CD4-positive, CD25-positive, alpha-beta regulatory T cell (primary cell): ENCODE measurements at regions not wholly inside any gene's neighbourhood (a gene's known extent, or its start where the extent isn't known, plus 50 kb on each side); places are given as distances from the start of the nearest gene placed in this dataset.

ENCODE experiments used
- ATAC-seq, 2 donors: fragments of 150-1000 bp; cut with Tn5 transposase; one replicate each; pipeline ENCODE4 v1.10.0; 2021; ENCODE audit warnings: low read depth in 2 of 2, moderate number of reproducible peaks in 2 of 2, moderate library complexity in 1 of 2
- DNase-seq, 3 donors: peaks; one replicate each; pipeline versions ENCODE4 v3.0.0 to v3.0.0-alpha.2; 2012 to 2022; ENCODE audit warnings: mixed read lengths in 1 of 3
- H3K27ac ChIP-seq: one replicate; pipeline ENCODE4 v1.7.0; 2013; ENCODE audit warnings: mild to moderate bottlenecking, low read length; ENCODE audit not compliant: insufficient read depth, poor library complexity, severe bottlenecking
- H3K27me3 ChIP-seq: one replicate; pipeline ENCODE4 v1.7.0; 2013; ENCODE audit warnings: low read length; ENCODE audit not compliant: control insufficient read depth, insufficient read depth
- H3K36me3 ChIP-seq: one replicate; pipeline ENCODE4 v1.7.0; 2013; ENCODE audit warnings: mild to moderate bottlenecking, low read length, moderate library complexity; ENCODE audit not compliant: control insufficient read depth, insufficient read depth
- H3K4me1 ChIP-seq: 2 replicates; pipeline ENCODE4 v1.7.0; 2013; ENCODE audit warnings: mild to moderate bottlenecking, low read length; ENCODE audit not compliant: insufficient read depth, control insufficient read depth, poor library complexity, severe bottlenecking
- H3K4me3 ChIP-seq: one replicate; pipeline ENCODE4 v1.7.0; 2013; ENCODE audit warnings: low read depth, mild to moderate bottlenecking, low read length, moderate library complexity
- H3K9me3 ChIP-seq, 2 experiments: 1 replicate in 1 of 2; 2 replicates in 1 of 2; pipeline ENCODE4 v1.7.0; 2013; ENCODE audit warnings: low read length in 2 of 2, mild to moderate bottlenecking in 1 of 2, moderate library complexity in 1 of 2; ENCODE audit not compliant: control insufficient read depth in 2 of 2
- H3K27ac Mint-ChIP-seq, 3 donors: one replicate each; pipeline ENCODE4 v1.8.0; 2020 to 2022; ENCODE audit warnings: mild to moderate bottlenecking in 3 of 3, mixed read lengths in 3 of 3, moderate library complexity in 2 of 3
- H3K27me3 Mint-ChIP-seq: one replicate; pipeline ENCODE4 v1.8.0; 2022; ENCODE audit warnings: mild to moderate bottlenecking, mixed read lengths
- H3K36me3 Mint-ChIP-seq: one replicate; pipeline ENCODE4 v1.8.0; 2020; ENCODE audit warnings: mixed read lengths
- H3K4me1 Mint-ChIP-seq, 4 donors: one replicate each; pipeline ENCODE4 v1.8.0; 2020 to 2022; ENCODE audit warnings: mixed read lengths in 4 of 4, mild to moderate bottlenecking in 1 of 4
- H3K4me3 Mint-ChIP-seq, 4 donors: one replicate each; pipeline ENCODE4 v1.8.0; 2020 to 2022; ENCODE audit warnings: mild to moderate bottlenecking in 4 of 4, mixed read lengths in 4 of 4, moderate library complexity in 3 of 4
- H3K9me3 Mint-ChIP-seq, 7 donors: one replicate each; pipeline ENCODE4 v1.8.0; 2020 to 2022; ENCODE audit warnings: mixed read lengths in 7 of 7, mild to moderate bottlenecking in 3 of 7, moderate library complexity in 2 of 7

GRCh38 chr21:28345934-28346333 is 646.7 kb downstream of the LTN1 start:
- Histone ChIP-seq H3K4me3 (no peak overlapping the region), H3K27ac (no peak overlapping the region), H3K9me3 (no peaks in the 10 kb centered on the region), H3K4me1 (no peaks in the 10 kb centered on the region), H3K36me3 (no peaks in the 10 kb centered on the region), H3K27me3 (no peaks in the 10 kb centered on the region)
- DNase-seq (no peak), ATAC-seq (no peak)
- Mint-ChIP-seq H3K27me3 (no peaks in the 10 kb centered on the region), H3K36me3 (no peaks in the 10 kb centered on the region), H3K4me1 (no peaks in the 10 kb centered on the region), H3K9me3 (peaks cover 0 to 4% (median 0%) of the 10 kb centered on the region in 7 donors), H3K27ac (no peak overlapping the region), H3K4me3 (no peak overlapping the region)

- H3K27me3 Mint-ChIP-seq = no peaks in the 10 kb centered on the region
- no peaks in the 10 kb centered on the region for H3K9me3 ChIP-seq
- no peaks in the 10 kb centered on the region for H3K36me3 Mint-ChIP-seq
- H3K27ac ChIP-seq = no peak overlapping the region
- no peak overlapping the region for H3K4me3 Mint-ChIP-seq
- no peaks in the 10 kb centered on the region for H3K36me3 ChIP-seq
- H3K27me3 ChIP-seq = no peaks in the 10 kb centered on the region
- DNase-seq (no peak), ATAC-seq (no peak)
- no peak overlapping the region for H3K4me3 ChIP-seq
- no peaks in the 10 kb centered on the region for H3K4me1 ChIP-seq
- H3K4me1 Mint-ChIP-seq = no peaks in the 10 kb centered on the region
- no peak overlapping the region for H3K27ac Mint-ChIP-seq
- H3K9me3 Mint-ChIP-seq = peaks cover 0 to 4% (median 0%) of the 10 kb centered on the region in 7 donors
These were observed 647.7 kb downstream of the LTN1 start for GRCh38 chr21:28344985-28345384.

- ATAC-seq (no peak), DNase-seq (no peak)
These were observed 650.4 kb downstream of the LTN1 start for GRCh38 chr21:28342212-28342810.

GRCh38 chr21:28339403-28339802 is 653.3 kb downstream of the LTN1 start:
- H3K36me3 ChIP-seq = no peaks in the 10 kb centered on the region
- H3K4me1 ChIP-seq = no peaks in the 10 kb centered on the region
- DNase-seq = no peak
- Mint-ChIP-seq H3K27me3 (no peaks in the 10 kb centered on the region), H3K36me3 (no peaks in the 10 kb centered on the region), H3K4me3 (no peak overlapping the region), H3K9me3 (peaks cover 0 to 4% (median 0%) of the 10 kb centered on the region in 7 donors), H3K27ac (no peak overlapping the region), H3K4me1 (no peaks in the 10 kb centered on the region)
- no peak for ATAC-seq
- no peaks in the 10 kb centered on the region for H3K27me3 ChIP-seq
- no peak overlapping the region for H3K27ac ChIP-seq
- no peaks in the 10 kb centered on the region for H3K9me3 ChIP-seq
- H3K4me3 ChIP-seq = no peak overlapping the region

More at GRCh38 chr21:28342212-28342810, 650.4 kb downstream of the LTN1 start:
- no peaks in the 10 kb centered on the region for H3K36me3 ChIP-seq
- no peak overlapping the region for H3K4me3 Mint-ChIP-seq
- H3K27ac Mint-ChIP-seq = no peak overlapping the region
- H3K9me3 Mint-ChIP-seq = peaks cover 0 to 4% (median 0%) of the 10 kb centered on the region in 7 donors
- no peaks in the 10 kb centered on the region for H3K9me3 ChIP-seq
- no peaks in the 10 kb centered on the region for H3K36me3 Mint-ChIP-seq
- no peaks in the 10 kb centered on the region for H3K27me3 Mint-ChIP-seq
- no peaks in the 10 kb centered on the region for H3K27me3 ChIP-seq
- no peaks in the 10 kb centered on the region for H3K4me1 Mint-ChIP-seq
- no peak overlapping the region for H3K4me3 ChIP-seq
- no peak overlapping the region for H3K27ac ChIP-seq
- no peaks in the 10 kb centered on the region for H3K4me1 ChIP-seq

GRCh38 chr21:28338701-28339305 is 653.9 kb downstream of the LTN1 start:
- Histone ChIP-seq H3K4me1 (no peaks in the 10 kb centered on the region), H3K27me3 (no peaks in the 10 kb centered on the region), H3K9me3 (no peaks in the 10 kb centered on the region), H3K36me3 (no peaks in the 10 kb centered on the region), H3K4me3 (no peak overlapping the region), H3K27ac (no peak overlapping the region)
- no peaks in the 10 kb centered on the region for H3K36me3 Mint-ChIP-seq
- ATAC-seq (no peak), DNase-seq (no peak)
- H3K4me1 Mint-ChIP-seq = no peaks in the 10 kb centered on the region
- no peak overlapping the region for H3K4me3 Mint-ChIP-seq
- H3K27me3 Mint-ChIP-seq = no peaks in the 10 kb centered on the region
- peaks cover 0 to 4% (median 0%) of the 10 kb centered on the region in 7 donors for H3K9me3 Mint-ChIP-seq
- H3K27ac Mint-ChIP-seq = no peak overlapping the region

- no peak overlapping the region for H3K4me3 ChIP-seq
- Mint-ChIP-seq H3K4me1 (no peaks in the 10 kb centered on the region), H3K27ac (no peak overlapping the region), H3K4me3 (no peak overlapping the region), H3K36me3 (no peaks in the 10 kb centered on the region), H3K9me3 (no peaks in the 10 kb centered on the region), H3K27me3 (no peaks in the 10 kb centered on the region)
- H3K4me1 ChIP-seq = no peaks in the 10 kb centered on the region
- H3K9me3 ChIP-seq = no peaks in the 10 kb centered on the region
- no peaks in the 10 kb centered on the region for H3K27me3 ChIP-seq
- DNase-seq = peak in 1 of 3 donors; percentile 1
- no peaks in the 10 kb centered on the region for H3K36me3 ChIP-seq
- H3K27ac ChIP-seq = no peak overlapping the region
- no peak for ATAC-seq
These were observed 655.4 kb downstream of the LTN1 start for GRCh38 chr21:28337315-28337714.

- Histone ChIP-seq H3K9me3 (no peaks in the 10 kb centered on the region), H3K27ac (no peak overlapping the region), H3K36me3 (no peaks in the 10 kb centered on the region), H3K4me3 (no peak overlapping the region), H3K4me1 (no peaks in the 10 kb centered on the region), H3K27me3 (no peaks in the 10 kb centered on the region)
- H3K4me3 Mint-ChIP-seq = no peak overlapping the region
- peaks cover 0 to 3% (median 0%) of the 10 kb centered on the region in 7 donors for H3K9me3 Mint-ChIP-seq
- ATAC-seq (no peak), DNase-seq (peak in 1 of 3 donors; percentile 10)
- H3K27me3 Mint-ChIP-seq = no peaks in the 10 kb centered on the region
- H3K27ac Mint-ChIP-seq = no peak overlapping the region
- H3K36me3 Mint-ChIP-seq = no peaks in the 10 kb centered on the region
- H3K4me1 Mint-ChIP-seq = no peaks in the 10 kb centered on the region
These were observed 656.4 kb downstream of the LTN1 start for GRCh38 chr21:28336314-28336713.

- no peaks in the 10 kb centered on the region for H3K4me1 ChIP-seq
- no peaks in the 10 kb centered on the region for H3K9me3 ChIP-seq
- Mint-ChIP-seq H3K27ac (no peak overlapping the region), H3K27me3 (no peaks in the 10 kb centered on the region), H3K36me3 (no peaks in the 10 kb centered on the region), H3K4me3 (no peak overlapping the region), H3K9me3 (peaks cover 0 to 9% (median 2%) of the 10 kb centered on the region in 7 donors), H3K4me1 (no peaks in the 10 kb centered on the region)
- DNase-seq (no peak), ATAC-seq (no peak)
- H3K36me3 ChIP-seq = no peaks in the 10 kb centered on the region
- H3K27ac ChIP-seq = no peak overlapping the region
- no peak overlapping the region for H3K4me3 ChIP-seq
- H3K27me3 ChIP-seq = no peaks in the 10 kb centered on the region
These were observed 658.3 kb downstream of the LTN1 start for GRCh38 chr21:28334407-28334806.
